OCI-LY7 (cell line): ENCODE measurements at regions not wholly inside any gene's neighbourhood (a gene's known extent, or its start where the extent isn't known, plus 50 kb on each side); places are given as distances from the start of the nearest gene placed in this dataset.

Source experiments
- CTCF ChIP-seq: fragments of 200-600 bp; sonication (generic); conservative IDR thresholded peaks from 2 replicates; pipeline ENCODE4 v1.5.1; 2014; ENCODE audit warnings: mild to moderate bottlenecking, antibody characterized with exemption, low read length, moderate library complexity, mixed read lengths
- EZH2phosphoT487 ChIP-seq: fragments of 200-600 bp; sonication (generic); IDR thresholded peaks from 2 replicates; pipeline ENCODE4 v1.6.1; 2018; ENCODE audit warnings: low read depth, borderline replicate concordance, mild to moderate bottlenecking, mixed run types, antibody characterized with exemption, low read length, moderate library complexity, mixed read lengths

GRCh38 chr2:19548116-19548515, 189.7 kb upstream of the OSR1 start:
- no peak for TF ChIP-seq CTCF
- TF ChIP-seq EZH2phosphoT487: no peak
